NCI-H1694 (cell line): ENCODE measurements at regions not wholly inside any gene's neighbourhood (a gene's known extent, or its start where the extent isn't known, plus 50 kb on each side); places are given as distances from the start of the nearest gene placed in this dataset.
"Not testable (repeated sequence)": the region's sequence is repeated elsewhere in the genome, so short reads cannot be mapped to it uniquely, and the experiment has no call there.

ENCODE experiments used
- DNase-seq: peaks from one replicate; lab custom pipeline; 2025; lab: John Stamatoyannopoulos, UW

GRCh38 chr5:125251703-125252102, 505.3 kb upstream of the ZNF608 start:
- no peak for DNase-seq

DNA sequence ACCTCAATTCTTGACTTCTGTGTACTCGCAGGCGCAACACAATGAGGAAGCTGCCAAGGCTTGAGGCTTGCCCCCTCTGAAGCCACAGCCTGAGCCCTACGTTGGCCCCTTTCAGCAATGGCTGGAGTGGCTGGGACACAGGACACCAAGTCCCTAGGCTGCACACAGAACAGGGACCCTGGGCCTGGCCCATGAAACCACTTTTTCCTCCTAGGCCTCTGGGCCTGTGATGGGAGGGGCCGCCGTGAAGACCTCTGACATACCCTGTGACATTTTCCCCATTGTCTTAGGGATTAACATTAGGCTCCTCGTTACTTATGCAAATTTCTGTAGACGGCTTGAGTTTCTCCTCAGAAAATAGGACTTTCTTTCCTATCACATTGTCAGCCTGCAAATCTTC, 507.2 kb upstream of the ZNF608 start:
- DNase-seq = not testable (repeated sequence)

DNA sequence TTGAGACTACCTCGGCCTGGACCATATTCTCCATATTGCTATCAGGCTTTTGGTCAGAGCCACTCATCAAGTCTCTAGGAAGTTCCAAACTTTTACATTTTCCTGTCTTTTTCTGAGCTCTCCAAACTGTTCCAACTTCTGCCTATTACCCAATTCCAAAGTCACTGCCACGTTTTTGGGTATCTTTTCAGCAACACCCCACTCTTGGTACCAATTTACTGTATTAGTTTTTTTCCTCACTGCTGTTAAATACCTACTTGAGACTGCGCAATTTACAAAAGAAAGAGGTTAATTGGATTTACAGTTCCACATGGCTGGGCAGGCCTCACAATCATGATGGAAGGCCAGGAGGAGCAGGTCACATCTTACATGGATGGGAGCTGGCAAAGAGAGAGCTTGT, 507.8 kb upstream of the ZNF608 start:
- DNase-seq = no peak

GRCh38 chr5:125256296-125256695, 509.9 kb upstream of the ZNF608 start:
- no peak for DNase-seq

DNA sequence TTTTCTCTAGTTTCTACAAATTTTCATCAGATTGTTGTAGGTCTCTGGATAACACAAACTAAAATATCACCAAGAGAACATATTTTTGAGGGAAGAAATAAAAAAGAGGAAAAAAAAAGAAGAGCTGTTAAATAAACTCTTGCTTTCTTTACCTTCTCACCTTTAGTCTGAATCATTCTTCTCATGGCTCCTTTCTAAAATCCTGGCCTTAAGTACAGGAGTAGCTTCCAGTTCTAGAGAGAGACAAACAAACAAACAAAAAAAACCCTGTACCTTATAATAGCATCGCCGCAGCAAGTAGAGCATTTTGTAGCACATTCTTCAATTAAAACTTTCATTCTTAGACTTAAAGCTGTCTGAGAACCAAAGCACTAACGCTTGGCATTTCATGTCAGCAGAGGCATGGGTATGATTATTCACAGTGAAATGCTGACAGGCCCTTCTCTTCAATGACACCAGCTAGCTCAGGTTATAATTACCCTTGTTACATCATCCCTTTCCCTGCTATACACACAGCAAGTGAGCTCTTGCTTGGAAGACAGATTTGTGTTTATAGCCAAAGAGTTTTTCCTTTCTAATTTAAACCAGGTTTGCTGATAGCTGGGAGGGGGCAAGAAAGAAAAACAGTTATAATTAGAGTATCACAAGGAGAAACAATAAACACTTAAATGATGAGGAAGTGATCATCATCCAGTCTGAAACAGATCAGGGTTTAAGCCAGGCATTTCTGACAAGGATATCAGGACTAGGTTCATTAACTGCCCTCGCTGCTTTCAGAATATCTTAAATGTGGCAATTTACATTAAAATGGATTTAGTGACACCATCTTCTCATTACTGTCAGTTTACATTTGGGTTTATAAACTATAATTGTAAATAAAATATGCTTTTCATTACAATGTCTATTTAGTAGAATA, 510.9 kb upstream of the ZNF608 start:
- no peak for DNase-seq

- DNase-seq = no peak
Observed at GRCh38 chr5:125257997-125258396, 511.6 kb upstream of the ZNF608 start.

DNA sequence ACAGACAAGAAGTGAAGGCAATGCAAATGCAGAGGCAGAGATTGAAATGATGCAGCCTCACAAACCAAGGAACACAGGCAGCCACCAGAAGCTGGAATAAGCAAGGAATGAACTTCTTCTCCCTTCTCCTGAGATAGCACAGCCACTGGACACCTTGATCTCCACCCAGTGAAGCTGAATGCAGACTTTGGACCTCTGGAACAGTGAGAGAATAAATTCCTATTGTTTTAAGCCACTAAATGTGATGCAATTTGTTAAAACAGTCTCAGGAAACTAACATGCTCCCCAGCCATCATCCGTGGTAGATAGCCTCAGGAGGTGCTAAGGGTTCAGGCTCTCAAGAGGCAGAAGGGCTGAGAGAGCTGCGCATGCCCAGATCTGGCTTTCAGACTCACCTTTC, 512.2 kb upstream of the ZNF608 start:
- no peak for DNase-seq

DNA sequence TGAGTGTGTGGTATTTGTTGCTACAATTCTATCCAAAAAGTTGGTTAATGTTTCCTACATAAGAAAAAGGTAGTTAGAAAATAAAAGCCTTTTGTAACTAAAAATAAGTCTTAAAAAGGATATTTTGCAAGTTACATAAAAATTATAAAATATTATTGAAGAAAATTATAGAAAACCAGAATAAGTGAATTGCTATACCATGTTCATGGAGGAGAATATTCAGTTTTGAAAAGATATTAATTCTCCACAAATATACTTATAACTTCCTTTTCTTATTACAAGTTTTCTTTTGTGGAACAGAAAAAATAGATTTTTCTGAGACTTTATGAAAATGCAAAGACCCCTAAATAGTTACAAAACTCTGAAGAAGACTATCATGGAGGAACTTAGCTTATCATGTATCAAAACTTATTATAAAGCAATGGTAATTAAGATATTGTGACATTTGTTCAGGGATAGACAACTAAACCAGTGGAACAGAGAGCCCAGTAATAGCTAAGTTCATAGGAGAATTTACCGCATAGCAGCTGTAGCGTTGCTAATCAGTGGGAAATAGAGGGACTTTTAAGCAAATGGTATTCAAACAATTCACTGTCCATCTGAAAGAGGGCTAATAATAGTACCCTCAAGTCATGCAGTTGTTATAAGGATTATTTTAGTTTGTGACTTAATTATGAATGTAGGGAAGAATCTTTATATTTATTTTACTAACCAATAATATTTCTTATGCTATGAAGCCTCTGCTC, 515.2 kb upstream of the ZNF608 start:
- no peak for DNase-seq

GRCh38 chr5:125262782-125263181, 516.3 kb upstream of the ZNF608 start:
- no peak for DNase-seq

DNA sequence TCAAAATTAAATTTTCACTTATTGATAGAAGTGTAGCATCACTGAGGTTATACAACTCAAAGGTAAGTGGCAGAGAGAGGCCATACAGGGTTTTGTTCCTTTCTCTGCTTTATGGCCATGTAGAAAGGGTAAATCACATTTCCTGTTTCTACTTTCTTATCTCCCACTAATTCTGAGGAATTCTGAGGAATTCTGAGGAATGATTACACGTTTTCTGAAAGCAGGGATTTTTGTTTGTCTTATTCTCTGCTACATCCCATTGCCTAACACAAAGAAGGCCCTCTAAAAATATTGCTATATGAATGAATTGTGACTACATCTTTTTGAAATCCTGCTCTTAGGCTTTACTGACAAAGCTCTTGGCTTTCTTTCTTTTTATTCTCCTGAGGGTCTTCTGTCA, 516.9 kb upstream of the ZNF608 start:
- DNase-seq = no peak

DNA sequence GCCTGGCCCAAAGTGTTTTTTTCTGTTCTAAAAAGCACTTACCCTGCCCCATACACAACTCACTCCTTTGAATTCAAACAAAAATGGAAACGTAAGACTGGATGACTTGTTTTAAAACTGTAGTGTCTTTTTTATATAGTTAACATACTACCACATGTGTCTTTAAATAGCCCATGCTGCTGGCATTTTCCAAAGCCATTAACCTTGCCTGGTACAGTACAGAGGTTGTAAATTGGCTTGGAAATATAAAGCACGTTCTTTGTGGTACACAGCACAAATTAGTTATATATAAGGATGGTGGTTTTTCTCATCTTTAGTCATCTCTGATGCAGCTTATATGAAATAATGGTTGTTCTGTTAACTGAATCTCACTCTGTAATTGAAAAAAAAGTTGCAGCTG, 519.7 kb upstream of the ZNF608 start:
- DNase-seq = no peak

- DNase-seq = peak; percentile 66
Observed at GRCh38 chr5:125267636-125268248, 521.3 kb upstream of the ZNF608 start.

DNA sequence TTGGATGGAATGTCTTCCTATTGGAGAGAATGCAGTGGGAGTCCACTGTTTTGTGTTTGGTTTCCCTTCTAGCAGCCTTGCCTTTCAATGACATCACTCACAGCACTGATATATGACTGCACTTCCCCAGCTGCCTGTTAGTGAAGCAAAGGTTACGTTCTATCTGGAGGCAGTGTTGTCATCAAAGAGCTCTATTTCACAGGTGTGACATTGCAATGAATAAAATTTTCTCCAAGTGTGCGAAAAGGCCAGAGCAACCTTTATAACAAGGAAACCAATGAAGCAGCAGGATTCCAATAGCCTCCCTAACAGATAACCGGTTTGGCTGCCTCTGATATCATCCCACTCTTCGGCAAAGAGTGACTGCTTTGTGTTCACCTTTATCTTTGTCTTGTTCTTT, 523.5 kb upstream of the ZNF608 start:
- no peak for DNase-seq

DNA sequence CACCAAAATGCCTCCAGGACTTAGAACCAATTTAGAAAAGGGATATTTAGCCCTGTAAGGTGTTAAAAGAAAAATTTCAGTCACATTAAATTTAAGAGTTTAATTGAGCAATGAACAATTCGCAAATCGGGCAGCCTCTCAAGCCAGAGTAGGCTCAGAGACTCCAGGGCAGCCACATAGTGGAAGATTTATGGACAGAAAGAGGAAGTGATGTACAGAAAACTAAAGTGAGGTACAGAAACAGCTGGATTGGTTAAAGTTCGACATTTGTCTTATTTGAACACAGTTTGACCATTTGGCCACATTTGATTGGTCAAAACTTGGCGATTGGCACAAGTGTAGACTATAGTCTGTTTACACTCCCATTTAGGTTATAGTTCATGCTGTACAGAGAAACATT, 525.9 kb upstream of the ZNF608 start:
- no peak for DNase-seq

DNA sequence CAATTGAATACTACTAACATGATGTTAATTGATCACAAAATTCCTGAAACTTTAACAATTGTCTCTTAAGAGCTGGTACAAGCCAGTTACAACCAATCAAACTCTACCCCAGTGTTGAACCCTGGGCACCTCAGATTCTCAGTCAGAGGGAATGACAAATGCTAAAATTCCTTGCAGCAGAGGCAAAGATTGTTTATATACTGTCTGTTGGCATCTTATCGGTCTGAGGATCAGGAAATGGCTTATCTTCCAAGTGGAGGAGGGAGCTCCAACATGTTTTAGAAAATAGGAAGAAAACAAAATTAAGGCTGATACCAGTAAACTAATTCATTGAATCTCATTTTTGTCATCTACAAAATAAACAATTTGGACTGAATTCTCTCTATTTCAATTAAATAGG, 527.8 kb upstream of the ZNF608 start:
- no peak for DNase-seq

GRCh38 chr5:125274938-125275724, 528.7 kb upstream of the ZNF608 start:
- peak; percentile 30 for DNase-seq

DNA sequence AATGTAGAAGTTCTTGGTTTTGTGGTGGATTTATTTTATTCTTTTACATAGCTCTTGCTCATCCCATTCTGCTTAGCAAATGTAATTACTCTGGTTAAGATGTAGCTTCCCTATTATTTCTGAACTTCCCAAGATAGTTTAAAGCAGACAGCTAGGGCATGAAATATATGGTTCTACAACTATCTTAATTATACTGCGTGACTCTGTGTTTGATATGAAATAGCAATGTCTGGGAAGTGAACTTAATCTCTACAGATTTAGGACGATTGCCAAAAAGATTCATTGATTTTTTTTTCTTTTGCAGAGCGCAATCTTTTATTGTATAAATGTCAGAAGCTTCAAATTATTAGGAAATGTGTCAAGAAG, 529.3 kb upstream of the ZNF608 start:
- no peak for DNase-seq

GRCh38 chr5:125276096-125276495, 529.7 kb upstream of the ZNF608 start:
- DNase-seq = no peak

DNA sequence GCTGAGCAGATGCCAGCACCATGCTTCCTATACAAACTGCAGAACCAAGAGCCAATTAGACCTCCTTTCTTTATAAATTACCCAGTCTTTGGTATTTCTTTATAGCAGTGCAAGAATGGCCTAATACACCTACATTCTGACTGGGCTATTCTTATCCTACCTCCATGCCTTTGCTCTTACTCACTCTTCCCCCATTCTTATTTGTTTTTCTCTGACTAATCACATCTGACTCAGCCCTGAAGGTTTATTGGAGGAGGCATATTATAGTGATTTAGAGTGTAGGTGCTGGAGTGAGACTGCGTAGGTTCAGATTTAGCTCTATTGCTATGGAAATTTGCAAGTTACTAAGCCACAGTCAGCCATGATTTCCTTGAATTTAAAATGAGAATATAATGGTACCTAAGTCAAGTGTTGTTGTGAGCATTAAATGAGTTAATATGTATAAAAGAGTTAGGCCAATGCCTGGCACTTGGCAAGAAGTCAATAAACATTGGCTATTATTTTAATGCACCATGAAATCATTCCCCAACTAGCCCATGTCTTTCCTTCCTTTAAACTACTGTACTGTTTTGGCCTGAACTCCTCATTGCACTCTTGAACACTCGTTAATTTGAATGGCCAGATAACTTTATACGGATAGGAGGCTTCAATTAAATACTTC, 531.2 kb upstream of the ZNF608 start:
- no peak for DNase-seq

- no peak for DNase-seq
Observed at GRCh38 chr5:125278711-125279110, 532.3 kb upstream of the ZNF608 start.

DNA sequence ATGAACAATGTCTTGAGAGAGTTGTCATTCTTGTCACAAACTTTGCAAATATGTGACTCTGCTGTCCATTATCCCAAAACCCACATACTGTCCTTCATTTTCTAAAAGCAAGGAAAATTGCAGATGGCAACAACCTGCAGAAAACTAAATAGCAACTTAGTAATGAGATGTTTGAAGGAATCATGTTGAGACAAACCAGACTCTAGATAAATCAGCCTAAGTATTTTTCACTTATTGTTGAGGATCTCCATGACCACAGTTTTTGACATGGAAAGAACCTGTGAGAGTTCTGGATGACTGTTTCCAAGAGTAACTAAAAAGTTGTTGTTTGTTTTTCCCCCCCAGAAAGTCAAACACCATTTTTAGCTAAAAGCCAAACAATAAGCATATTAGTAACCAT, 535.2 kb upstream of the ZNF608 start:
- DNase-seq = no peak

GRCh38 chr5:125283372-125283771, 536.9 kb upstream of the ZNF608 start:
- no peak for DNase-seq
